ENCODE measurements at regions not wholly inside any gene's neighbourhood (a gene's known extent, or its start where the extent isn't known, plus 50 kb on each side); places are given as distances from the start of the nearest gene placed in this dataset.

- DNase-seq (ENCODE audit: low read depth) = no peak
These were observed 114.1 kb upstream of the FIGN start for GRCh38 chr2:163849756-163850435.

GRCh38 chr2:163838890-163839289 lies 103.1 kb upstream of the FIGN start:
- no peak for DNase-seq (ENCODE audit: low read depth)

GRCh38 chr2:163836167-163836566 lies 100.4 kb upstream of the FIGN start:
- DNase-seq (ENCODE audit: low read depth) = no peak

GRCh38 chr2:163834841-163835240 lies 99.0 kb upstream of the FIGN start:
- no peak for DNase-seq (ENCODE audit: low read depth)

- DNase-seq (ENCODE audit: low read depth) = no peak
These were observed 98.4 kb upstream of the FIGN start for GRCh38 chr2:163834221-163834620.

GRCh38 chr2:163828771-163829170 lies 93.0 kb upstream of the FIGN start:
- DNase-seq (ENCODE audit: low read depth) = no peak

GRCh38 chr2:163822033-163822432 lies 86.2 kb upstream of the FIGN start:
- DNase-seq (ENCODE audit: low read depth) = no peak

- DNase-seq (ENCODE audit: low read depth) = no peak
These were observed 77.2 kb upstream of the FIGN start for GRCh38 chr2:163812926-163813520.

- no peak for DNase-seq (ENCODE audit: low read depth)
These were observed 72.6 kb upstream of the FIGN start for GRCh38 chr2:163808406-163808805.

- DNase-seq (ENCODE audit: low read depth) = no peak
These were observed 66.5 kb upstream of the FIGN start for GRCh38 chr2:163802284-163802683.

GRCh38 chr2:163801486-163801885 lies 65.7 kb upstream of the FIGN start:
- DNase-seq (ENCODE audit: low read depth) = no peak

GRCh38 chr2:163800951-163801381 lies 65.2 kb upstream of the FIGN start:
- DNase-seq (ENCODE audit: low read depth) = peak; percentile 10

GRCh38 chr2:163799807-163800206 lies 64.0 kb upstream of the FIGN start:
- no peak for DNase-seq (ENCODE audit: low read depth)

GRCh38 chr2:163794635-163795034 lies 58.8 kb upstream of the FIGN start:
- no peak for DNase-seq (ENCODE audit: low read depth)

All from Daoy (cell line).